Panc1 (cell line): ENCODE measurements at regions not wholly inside any gene's neighbourhood (a gene's known extent, or its start where the extent isn't known, plus 50 kb on each side); places are given as distances from the start of the nearest gene placed in this dataset.

Source experiments
- CTCF ChIP-seq: fragments of 450-650 bp; IDR thresholded peaks from 2 replicates; pipeline ENCODE4 v1.5.1; 2017; ENCODE audit warnings: mild to moderate bottlenecking
- POLR2AphosphoS5 ChIP-seq: IDR thresholded peaks from 2 replicates; pipeline ENCODE4 v1.6.1; 2012; ENCODE audit warnings: mild to moderate bottlenecking, low read depth, low read length, moderate library complexity
- REST ChIP-seq, 2 experiments: IDR thresholded peaks; 2 replicates each; pipeline ENCODE4 v1.6.1; 2011 to 2012; ENCODE audit warnings: low read depth in 2 of 2, control low read depth in 1 of 2, low read length in 1 of 2, mild to moderate bottlenecking in 1 of 2, moderate library complexity in 1 of 2; ENCODE audit not compliant: insufficient read depth in 1 of 2

- TF ChIP-seq CTCF (no peak), POLR2AphosphoS5 (no peak), REST (IDR thresholded peaks at IDR 0.05; ENCODE audit: insufficient read depth in 1 of 2, low read depth in 2 of 2, low read length in 1 of 2) (no peak)
Observed at GRCh38 chr6:91137286-91137685, 550.4 kb upstream of the MAP3K7 start.
